Esophagus squamous epithelium (tissue), 4 donors: ENCODE measurements at regions not wholly inside any gene's neighbourhood (a gene's known extent, or its start where the extent isn't known, plus 50 kb on each side); places are given as distances from the start of the nearest gene placed in this dataset.

Experiments
- POLR2A ChIP-seq, 4 donors: fragments of 450-650 bp; IDR thresholded peaks; one replicate each; pipeline ENCODE4 v1.6.1; 2017; ENCODE audit warnings: antibody characterized with exemption in 4 of 4, mild to moderate bottlenecking in 4 of 4, moderate library complexity in 3 of 4
- TF ChIP-seq, protein P1 (sequence below), 6 experiments: fragments of 450-650 bp in 4 of 6; fragments of 200-600 bp in 2 of 6; sonication (generic) in 2 of 6; IDR thresholded peaks; one replicate each; pipeline ENCODE4 v1.5.1; 2016 to 2019; ENCODE audit warnings: antibody characterized with exemption in 6 of 6, mild to moderate bottlenecking in 4 of 6, moderate library complexity in 4 of 6

DNA sequence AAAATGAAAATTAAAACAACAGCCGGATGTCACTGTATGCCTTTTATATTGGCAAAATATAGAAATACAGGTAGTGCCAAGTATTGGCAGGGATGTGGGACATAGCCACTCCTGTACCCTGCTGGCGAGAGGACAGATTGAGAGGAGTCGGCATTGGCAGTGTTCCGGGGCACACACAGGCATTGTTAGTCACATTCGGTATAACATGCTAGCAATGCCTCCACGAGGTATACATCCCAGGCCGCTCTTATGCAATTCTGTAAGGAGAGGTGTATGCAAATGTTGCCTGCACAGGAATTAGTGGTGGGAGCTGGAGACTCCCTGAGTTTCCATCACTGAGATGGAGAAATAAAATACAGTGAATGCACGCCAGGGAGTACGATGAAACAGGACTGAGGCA lies 99.4 kb upstream of the DLG1 start:
- TF ChIP-seq, protein P1, sequence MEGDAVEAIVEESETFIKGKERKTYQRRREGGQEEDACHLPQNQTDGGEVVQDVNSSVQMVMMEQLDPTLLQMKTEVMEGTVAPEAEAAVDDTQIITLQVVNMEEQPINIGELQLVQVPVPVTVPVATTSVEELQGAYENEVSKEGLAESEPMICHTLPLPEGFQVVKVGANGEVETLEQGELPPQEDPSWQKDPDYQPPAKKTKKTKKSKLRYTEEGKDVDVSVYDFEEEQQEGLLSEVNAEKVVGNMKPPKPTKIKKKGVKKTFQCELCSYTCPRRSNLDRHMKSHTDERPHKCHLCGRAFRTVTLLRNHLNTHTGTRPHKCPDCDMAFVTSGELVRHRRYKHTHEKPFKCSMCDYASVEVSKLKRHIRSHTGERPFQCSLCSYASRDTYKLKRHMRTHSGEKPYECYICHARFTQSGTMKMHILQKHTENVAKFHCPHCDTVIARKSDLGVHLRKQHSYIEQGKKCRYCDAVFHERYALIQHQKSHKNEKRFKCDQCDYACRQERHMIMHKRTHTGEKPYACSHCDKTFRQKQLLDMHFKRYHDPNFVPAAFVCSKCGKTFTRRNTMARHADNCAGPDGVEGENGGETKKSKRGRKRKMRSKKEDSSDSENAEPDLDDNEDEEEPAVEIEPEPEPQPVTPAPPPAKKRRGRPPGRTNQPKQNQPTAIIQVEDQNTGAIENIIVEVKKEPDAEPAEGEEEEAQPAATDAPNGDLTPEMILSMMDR (IDR thresholded peaks at IDR 0.05): peak in 3 of 6 experiments; percentile 4 to 52 (median 13)
- TF ChIP-seq POLR2A (IDR thresholded peaks at IDR 0.05): no peak
